Body of pancreas (tissue), 4 donors: ENCODE measurements at regions not wholly inside any gene's neighbourhood (a gene's known extent, or its start where the extent isn't known, plus 50 kb on each side); places are given as distances from the start of the nearest gene placed in this dataset.

Experiments
- POLR2A ChIP-seq, 3 donors: fragments of 450-650 bp; IDR thresholded peaks; one replicate each; pipeline ENCODE4 v1.6.1; 2016; ENCODE audit warnings: antibody characterized with exemption in 3 of 3, mild to moderate bottlenecking in 2 of 3
- TF ChIP-seq, protein P1 (sequence below), 7 experiments: fragments of 450-650 bp in 4 of 7; fragments of 200-600 bp in 3 of 7; sonication (generic) in 3 of 7; IDR thresholded peaks; one replicate each; pipeline ENCODE4 v1.5.1; 2016 to 2019; ENCODE audit warnings: antibody characterized with exemption in 7 of 7

- TF ChIP-seq, protein P1, sequence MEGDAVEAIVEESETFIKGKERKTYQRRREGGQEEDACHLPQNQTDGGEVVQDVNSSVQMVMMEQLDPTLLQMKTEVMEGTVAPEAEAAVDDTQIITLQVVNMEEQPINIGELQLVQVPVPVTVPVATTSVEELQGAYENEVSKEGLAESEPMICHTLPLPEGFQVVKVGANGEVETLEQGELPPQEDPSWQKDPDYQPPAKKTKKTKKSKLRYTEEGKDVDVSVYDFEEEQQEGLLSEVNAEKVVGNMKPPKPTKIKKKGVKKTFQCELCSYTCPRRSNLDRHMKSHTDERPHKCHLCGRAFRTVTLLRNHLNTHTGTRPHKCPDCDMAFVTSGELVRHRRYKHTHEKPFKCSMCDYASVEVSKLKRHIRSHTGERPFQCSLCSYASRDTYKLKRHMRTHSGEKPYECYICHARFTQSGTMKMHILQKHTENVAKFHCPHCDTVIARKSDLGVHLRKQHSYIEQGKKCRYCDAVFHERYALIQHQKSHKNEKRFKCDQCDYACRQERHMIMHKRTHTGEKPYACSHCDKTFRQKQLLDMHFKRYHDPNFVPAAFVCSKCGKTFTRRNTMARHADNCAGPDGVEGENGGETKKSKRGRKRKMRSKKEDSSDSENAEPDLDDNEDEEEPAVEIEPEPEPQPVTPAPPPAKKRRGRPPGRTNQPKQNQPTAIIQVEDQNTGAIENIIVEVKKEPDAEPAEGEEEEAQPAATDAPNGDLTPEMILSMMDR (IDR thresholded peaks at IDR 0.05), result no peak
- no peak for TF ChIP-seq POLR2A (IDR thresholded peaks at IDR 0.05)
Observed at GRCh38 chr2:177093371-177093770, 119.2 kb upstream of the HNRNPA3 start.
